CD8-positive, alpha-beta memory T cell (primary cell): ENCODE measurements at regions not wholly inside any gene's neighbourhood (a gene's known extent, or its start where the extent isn't known, plus 50 kb on each side); places are given as distances from the start of the nearest gene placed in this dataset.

ENCODE experiments used
- CTCF ChIA-PET: fragments of 350-600 bp; sonication (Branson Sonifier 250); formaldehyde crosslinking; loops from one replicate; lab custom pipeline; 2021; ENCODE audit warnings: antibody characterized with exemption; lab: Charles Lee
- POLR2A ChIA-PET: fragments of 350-600 bp; sonication (Branson Sonifier 250); formaldehyde crosslinking; loops from one replicate; lab custom pipeline; 2021; ENCODE audit warnings: antibody characterized with exemption; lab: Charles Lee
- DNase-seq, 5 donors: peaks; one replicate each; pipeline versions ENCODE4 v3.0.0 to v3.0.0-alpha.2; 2020 to 2022; ENCODE audit warnings: mixed read lengths in 1 of 5
- H3K27ac ChIP-seq: one replicate; pipeline ENCODE4 v1.7.0; 2013; ENCODE audit warnings: low read depth, mild to moderate bottlenecking, low read length, moderate library complexity
- H3K27me3 ChIP-seq: 2 replicates; pipeline ENCODE4 v1.7.0; 2013; ENCODE audit warnings: low read length, mild to moderate bottlenecking; ENCODE audit not compliant: insufficient read depth, poor library complexity, severe bottlenecking
- H3K36me3 ChIP-seq: 2 replicates; pipeline ENCODE4 v1.7.0; 2013; ENCODE audit warnings: mild to moderate bottlenecking, low read length, moderate library complexity; ENCODE audit not compliant: insufficient read depth
- H3K4me1 ChIP-seq: 2 replicates; pipeline ENCODE4 v1.7.0; 2013; ENCODE audit warnings: mild to moderate bottlenecking, low read length, moderate library complexity; ENCODE audit not compliant: insufficient read depth
- H3K4me3 ChIP-seq: 2 replicates; pipeline ENCODE4 v1.7.0; 2013; ENCODE audit warnings: mild to moderate bottlenecking, low read length
- H3K9me3 ChIP-seq: 2 replicates; pipeline ENCODE4 v1.7.0; 2013; ENCODE audit warnings: mild to moderate bottlenecking, low read length
- H3K27ac Mint-ChIP-seq, 8 donors: one replicate each; pipeline ENCODE4 v1.8.0; 2020 to 2021; ENCODE audit warnings: mixed read lengths in 8 of 8, mild to moderate bottlenecking in 6 of 8, inconsistent platforms in 3 of 8, moderate library complexity in 3 of 8
- H3K27me3 Mint-ChIP-seq, 2 donors: one replicate each; pipeline ENCODE4 v1.8.0; 2020 to 2021; ENCODE audit warnings: mixed read lengths in 2 of 2, mild to moderate bottlenecking in 1 of 2, moderate library complexity in 1 of 2
- H3K36me3 Mint-ChIP-seq, 3 donors: one replicate each; pipeline ENCODE4 v1.8.0; 2020 to 2021; ENCODE audit warnings: mixed read lengths in 3 of 3, inconsistent platforms in 1 of 3, mild to moderate bottlenecking in 1 of 3
- H3K4me1 Mint-ChIP-seq, 3 donors: one replicate each; pipeline ENCODE4 v1.8.0; 2020 to 2021; ENCODE audit warnings: mixed read lengths in 3 of 3, inconsistent platforms in 1 of 3, mild to moderate bottlenecking in 1 of 3
- H3K4me3 Mint-ChIP-seq, 7 donors: one replicate each; pipeline ENCODE4 v1.8.0; 2020 to 2021; ENCODE audit warnings: mixed read lengths in 7 of 7, mild to moderate bottlenecking in 6 of 7, moderate library complexity in 4 of 7, inconsistent platforms in 2 of 7
- H3K9me3 Mint-ChIP-seq, 5 donors: one replicate each; pipeline ENCODE4 v1.8.0; 2020 to 2022; ENCODE audit warnings: mixed read lengths in 5 of 5, mild to moderate bottlenecking in 3 of 5, moderate library complexity in 2 of 5, inconsistent platforms in 1 of 5

DNA sequence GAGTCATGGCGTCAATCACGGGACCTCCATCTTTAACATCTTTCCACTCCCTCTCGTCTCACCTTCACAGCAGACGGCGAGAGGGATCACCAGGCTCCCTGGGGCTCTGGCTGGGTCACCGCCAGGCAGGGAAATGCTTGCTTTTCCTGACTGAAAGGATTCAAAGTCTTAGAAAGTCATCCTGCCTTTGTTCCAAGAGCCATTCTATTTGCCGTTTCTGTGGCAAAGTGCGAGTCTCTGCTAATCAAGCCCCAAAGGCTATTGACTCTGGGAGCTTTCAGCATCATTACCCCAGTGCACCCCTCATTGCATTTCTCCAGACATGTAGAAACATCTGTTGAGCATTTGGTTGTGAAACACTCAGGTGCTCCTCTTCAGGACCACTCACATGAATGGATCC lies 69.6 kb downstream of the GSC start:
- no peaks in the 10 kb centered on the region for H3K4me1 ChIP-seq
- H3K36me3 Mint-ChIP-seq = no peaks in the 10 kb centered on the region
- no peak overlapping the region for H3K4me3 Mint-ChIP-seq
- no peak for DNase-seq
- ChIA-PET CTCF (no interaction called here), POLR2A (no interaction called here)
- H3K27ac ChIP-seq = no peak overlapping the region
- H3K4me1 Mint-ChIP-seq = no peaks in the 10 kb centered on the region
- no peak overlapping the region for H3K27ac Mint-ChIP-seq
- no peaks in the 10 kb centered on the region for H3K36me3 ChIP-seq
- H3K9me3 ChIP-seq = no peaks in the 10 kb centered on the region
- H3K4me3 ChIP-seq = no peak overlapping the region
- H3K9me3 Mint-ChIP-seq = no peaks in the 10 kb centered on the region
- H3K27me3 Mint-ChIP-seq = peaks cover 11 to 18% of the 10 kb centered on the region in 2 donors
- H3K27me3 ChIP-seq = no peaks in the 10 kb centered on the region

DNA sequence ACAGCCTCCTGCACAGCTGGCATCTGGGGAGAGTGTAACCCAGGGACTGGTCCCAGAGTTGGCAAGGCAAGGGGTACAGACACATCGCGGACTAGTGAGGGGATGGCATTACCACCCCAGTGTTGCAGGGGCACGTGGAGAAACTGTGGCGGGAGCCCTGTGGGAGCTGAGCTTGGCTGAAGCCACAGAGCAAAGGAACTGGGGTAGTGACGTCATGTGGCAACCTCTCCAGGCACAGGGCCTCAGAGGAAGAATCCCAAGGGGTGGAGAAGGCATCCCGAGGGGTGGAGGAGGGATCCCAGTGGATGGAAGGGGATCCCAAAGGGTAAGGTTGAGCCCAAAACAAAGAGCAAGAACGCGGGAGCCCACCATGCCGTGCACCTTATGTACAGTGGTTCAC lies 70.1 kb downstream of the GSC start:
- Mint-ChIP-seq H3K4me3 (peak overlapping the region in 1 of 7 donors; percentile 51), H3K27me3 (peaks cover 11 to 18% of the 10 kb centered on the region in 2 donors), H3K9me3 (no peaks in the 10 kb centered on the region), H3K27ac (no peak overlapping the region), H3K4me1 (no peaks in the 10 kb centered on the region), H3K36me3 (no peaks in the 10 kb centered on the region)
- DNase-seq = no peak
- H3K27me3 ChIP-seq = no peaks in the 10 kb centered on the region
- H3K36me3 ChIP-seq = no peaks in the 10 kb centered on the region
- CTCF ChIA-PET = no interaction called here
- H3K4me3 ChIP-seq = no peak overlapping the region
- H3K4me1 ChIP-seq = no peaks in the 10 kb centered on the region
- no peak overlapping the region for H3K27ac ChIP-seq
- no peaks in the 10 kb centered on the region for H3K9me3 ChIP-seq
- POLR2A ChIA-PET = no interaction called here

DNA sequence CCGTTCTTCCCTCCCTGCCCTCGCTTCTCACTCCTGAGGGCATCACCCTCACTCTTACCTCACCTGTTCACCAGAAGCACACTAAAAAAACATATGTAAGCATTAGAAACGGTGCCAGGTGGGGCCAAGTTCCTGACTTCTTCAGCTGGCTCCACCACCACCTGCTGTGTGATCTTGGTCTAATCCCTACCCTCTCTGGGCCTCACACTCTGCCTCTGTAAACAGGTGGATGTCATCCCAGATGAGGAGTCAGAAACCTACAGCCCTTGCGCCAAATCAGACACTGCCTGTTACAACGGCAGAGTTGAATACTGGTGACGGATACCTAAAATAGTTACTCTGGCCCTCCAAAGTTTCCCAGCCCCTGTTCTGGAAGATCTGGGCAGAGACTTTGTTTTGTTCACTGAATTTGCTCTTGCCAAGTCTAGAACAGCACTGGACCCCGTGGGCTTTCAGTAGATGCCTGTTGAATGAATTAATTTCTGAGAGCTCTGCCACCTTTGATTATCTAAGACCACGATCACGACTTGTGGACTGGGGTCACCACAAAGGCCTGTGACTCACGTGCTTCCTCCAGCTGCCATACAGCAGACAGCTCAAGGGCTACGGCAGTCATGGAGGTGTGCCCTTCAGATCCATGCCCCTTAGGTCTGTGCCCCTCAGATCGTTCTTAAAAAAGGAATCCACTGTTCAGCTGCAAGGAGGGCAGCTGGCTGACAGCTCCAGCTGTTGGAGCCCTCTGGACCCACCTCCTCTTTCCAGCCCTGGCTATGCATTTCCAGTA lies 71.9 kb downstream of the GSC start:
- CTCF ChIA-PET = interaction anchor here (1.4 to 1.5 kb wide), 2 partner anchors 8 to 9 kb away, joined by 4 read pairs; no protein-coding TSS in a partner anchor
- Histone ChIP-seq H3K4me3 (no peak overlapping the region), H3K27ac (no peak overlapping the region), H3K9me3 (no peaks in the 10 kb centered on the region), H3K27me3 (no peaks in the 10 kb centered on the region), H3K36me3 (no peaks in the 10 kb centered on the region), H3K4me1 (no peaks in the 10 kb centered on the region)
- DNase-seq = no peak
- no peaks in the 10 kb centered on the region for H3K4me1 Mint-ChIP-seq
- H3K4me3 Mint-ChIP-seq = no peak overlapping the region
- H3K27me3 Mint-ChIP-seq = peaks cover 11 to 18% of the 10 kb centered on the region in 2 donors
- no peaks in the 10 kb centered on the region for H3K36me3 Mint-ChIP-seq
- POLR2A ChIA-PET = no interaction called here
- H3K27ac Mint-ChIP-seq = no peak overlapping the region
- H3K9me3 Mint-ChIP-seq = no peaks in the 10 kb centered on the region

DNA sequence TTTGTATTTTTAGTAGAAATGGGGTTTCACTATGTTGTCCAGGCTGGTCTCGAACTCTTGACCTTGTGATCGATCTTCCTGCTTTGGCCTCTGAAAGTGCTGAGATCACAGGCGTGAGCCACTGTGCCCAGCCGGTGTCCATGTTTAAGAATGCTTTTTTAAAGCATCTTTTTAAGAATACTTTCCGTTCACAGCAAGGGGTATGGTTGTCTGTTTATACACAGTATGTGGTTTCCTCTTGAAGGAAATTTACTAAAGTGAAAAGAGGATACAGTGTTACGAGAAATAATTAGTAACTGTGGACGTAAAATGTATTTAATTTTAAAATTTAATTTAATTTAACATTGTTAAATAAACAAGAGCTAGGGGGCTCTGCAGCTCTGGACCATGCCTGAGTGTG lies 73.4 kb downstream of the GSC start:
- CTCF ChIA-PET = no interaction called here
- H3K4me1 ChIP-seq = no peaks in the 10 kb centered on the region
- no peaks in the 10 kb centered on the region for H3K9me3 Mint-ChIP-seq
- no peaks in the 10 kb centered on the region for H3K36me3 Mint-ChIP-seq
- no peak overlapping the region for H3K27ac Mint-ChIP-seq
- no peak overlapping the region for H3K4me3 ChIP-seq
- POLR2A ChIA-PET = no interaction called here
- DNase-seq = no peak
- no peaks in the 10 kb centered on the region for H3K4me1 Mint-ChIP-seq
- H3K27me3 ChIP-seq = no peaks in the 10 kb centered on the region
- peaks cover 8 to 21% of the 10 kb centered on the region in 2 donors for H3K27me3 Mint-ChIP-seq
- no peaks in the 10 kb centered on the region for H3K9me3 ChIP-seq
- no peak overlapping the region for H3K27ac ChIP-seq
- H3K36me3 ChIP-seq = no peaks in the 10 kb centered on the region
- no peak overlapping the region for H3K4me3 Mint-ChIP-seq

DNA sequence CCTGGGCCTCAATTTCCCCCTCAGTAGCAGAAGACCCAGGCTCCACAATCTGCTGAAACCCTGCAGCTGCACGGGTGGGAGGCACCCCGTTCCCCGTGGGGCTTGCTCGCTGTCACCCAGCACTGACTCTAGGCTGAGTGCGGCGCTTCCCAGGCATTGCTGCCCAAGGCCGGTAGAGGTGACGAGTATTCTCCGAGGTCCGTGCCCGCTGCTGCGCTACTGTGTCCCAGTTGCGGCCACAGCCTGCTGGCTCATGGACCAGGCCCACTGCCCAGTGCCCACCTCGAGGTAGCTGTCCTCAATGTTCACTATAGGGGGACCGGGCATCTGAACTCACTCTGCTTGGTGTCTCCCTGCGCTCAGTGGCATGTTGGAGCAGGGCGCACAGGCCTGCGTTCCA lies 74.7 kb downstream of the GSC start:
- Mint-ChIP-seq H3K9me3 (no peaks in the 10 kb centered on the region), H3K27ac (no peak overlapping the region), H3K4me3 (no peak overlapping the region), H3K4me1 (peaks cover 0 to under 1% (median 0%) of the 10 kb centered on the region in 3 donors), H3K36me3 (no peaks in the 10 kb centered on the region), H3K27me3 (peaks cover 8 to 24% of the 10 kb centered on the region in 2 donors)
- ChIA-PET POLR2A (no interaction called here), CTCF (no interaction called here)
- Histone ChIP-seq H3K4me1 (no peaks in the 10 kb centered on the region), H3K27me3 (no peaks in the 10 kb centered on the region), H3K4me3 (no peak overlapping the region), H3K27ac (no peak overlapping the region), H3K36me3 (no peaks in the 10 kb centered on the region), H3K9me3 (no peaks in the 10 kb centered on the region)
- DNase-seq = no peak

DNA sequence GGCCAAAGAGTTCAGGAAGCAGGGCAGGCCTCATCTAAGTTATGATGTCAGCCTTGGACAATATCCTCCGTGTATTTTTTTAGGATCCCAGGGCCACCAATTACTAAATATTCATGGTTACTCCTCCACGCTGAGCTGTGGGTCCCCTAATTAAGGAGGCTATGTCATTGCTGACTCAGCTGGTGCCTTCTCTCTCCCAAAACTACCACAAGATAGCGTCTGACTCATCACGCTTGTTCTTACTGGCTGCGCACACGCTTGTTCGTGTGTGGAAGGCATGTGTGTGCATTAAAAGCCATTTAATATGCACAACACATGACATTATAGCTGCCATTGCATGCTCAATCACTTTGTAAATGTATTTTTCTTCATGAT lies 78.3 kb downstream of the GSC start:
- Mint-ChIP-seq H3K4me3 (no peak overlapping the region), H3K27me3 (peaks cover 2 to 26% of the 10 kb centered on the region in 2 donors), H3K9me3 (no peaks in the 10 kb centered on the region), H3K36me3 (no peaks in the 10 kb centered on the region), H3K27ac (no peak overlapping the region), H3K4me1 (peaks cover 0 to 6% (median 0%) of the 10 kb centered on the region in 3 donors)
- no peak overlapping the region for H3K4me3 ChIP-seq
- no peak for DNase-seq
- POLR2A ChIA-PET = no interaction called here
- no peaks in the 10 kb centered on the region for H3K9me3 ChIP-seq
- H3K27ac ChIP-seq = no peak overlapping the region
- peaks cover 3% of the 10 kb centered on the region for H3K27me3 ChIP-seq
- no peaks in the 10 kb centered on the region for H3K36me3 ChIP-seq
- CTCF ChIA-PET = no interaction called here
- no peaks in the 10 kb centered on the region for H3K4me1 ChIP-seq

DNA sequence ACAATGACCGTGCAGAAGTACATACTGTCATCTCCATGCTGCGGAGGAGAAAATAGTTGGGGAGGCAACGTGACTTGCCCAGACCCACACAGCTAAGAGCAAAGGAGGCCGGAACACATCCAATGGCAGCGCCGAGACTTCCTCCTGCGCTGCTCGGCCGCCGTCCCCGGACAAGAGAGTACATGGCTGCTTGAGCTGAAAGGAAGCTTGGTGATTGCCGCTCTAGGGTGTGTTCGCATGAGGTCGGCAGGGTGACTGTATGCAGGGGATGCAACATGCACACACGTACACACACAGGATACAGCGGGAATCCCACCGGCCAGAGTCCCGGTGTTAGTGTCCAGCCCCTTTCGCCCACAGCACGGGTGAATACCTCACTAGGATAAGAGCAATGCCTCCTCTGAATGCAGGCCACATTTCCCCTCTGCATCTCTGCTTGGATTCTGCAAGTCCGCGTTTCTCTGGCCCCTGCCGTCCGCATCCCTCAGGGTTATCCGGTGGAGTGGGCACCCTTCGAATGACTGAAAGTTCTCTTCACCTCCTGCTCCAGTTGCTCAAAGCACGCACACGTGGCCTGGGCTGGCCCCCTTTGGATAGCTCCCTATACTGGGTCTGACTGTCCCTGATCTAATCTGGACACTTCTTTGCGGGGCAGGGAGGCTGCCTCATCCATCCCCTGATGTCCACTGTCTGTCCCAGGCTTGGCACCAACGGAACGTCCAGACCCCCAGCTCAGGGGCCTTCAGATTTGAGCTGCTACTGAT lies 78.8 kb downstream of the GSC start:
- Mint-ChIP-seq H3K27me3 (peaks cover 2 to 26% of the 10 kb centered on the region in 2 donors), H3K4me3 (no peak overlapping the region), H3K9me3 (no peaks in the 10 kb centered on the region), H3K27ac (no peak overlapping the region), H3K36me3 (no peaks in the 10 kb centered on the region), H3K4me1 (peaks cover 0 to 6% (median 0%) of the 10 kb centered on the region in 3 donors)
- ChIA-PET CTCF (interaction anchor here (1.0 kb wide), 1 partner anchor 11 kb away, joined by 3 read pairs; no protein-coding TSS in a partner anchor), POLR2A (no interaction called here)
- Histone ChIP-seq H3K9me3 (no peaks in the 10 kb centered on the region), H3K36me3 (no peaks in the 10 kb centered on the region), H3K4me1 (no peaks in the 10 kb centered on the region), H3K27me3 (peaks cover 3% of the 10 kb centered on the region), H3K4me3 (no peak overlapping the region), H3K27ac (no peak overlapping the region)
- DNase-seq = no peak

DNA sequence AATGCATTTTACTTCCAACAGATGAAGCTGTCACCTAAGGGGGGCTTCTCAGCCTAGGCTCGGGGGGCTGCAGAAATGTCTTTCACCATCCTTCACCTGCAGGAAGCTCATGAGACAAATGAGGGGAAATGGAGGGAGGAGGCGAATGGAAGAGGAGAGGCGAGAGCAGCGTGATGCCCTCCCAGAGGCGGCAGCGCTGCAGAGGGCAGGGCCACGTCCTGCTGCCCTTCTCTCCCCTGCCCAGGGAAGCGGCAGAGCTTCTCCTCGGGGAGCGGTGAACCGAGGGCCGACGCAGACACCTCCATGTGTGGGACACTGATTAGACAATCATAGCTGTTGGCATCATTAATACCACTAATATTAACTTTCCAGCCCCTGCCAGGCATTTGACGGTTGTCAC lies 78.3 kb downstream of the SERPINA3 start:
- no peak for DNase-seq
- no peaks in the 10 kb centered on the region for H3K36me3 Mint-ChIP-seq
- H3K27ac ChIP-seq = no peak overlapping the region
- H3K4me1 Mint-ChIP-seq = peaks cover 0 to 6% (median 0%) of the 10 kb centered on the region in 3 donors
- CTCF ChIA-PET = interaction anchor here (1.0 kb wide), 2 partner anchors 8 to 12 kb away, joined by 3 to 4 read pairs; no protein-coding TSS in a partner anchor
- H3K4me3 Mint-ChIP-seq = no peak overlapping the region
- no peak overlapping the region for H3K4me3 ChIP-seq
- peaks cover 2 to 26% of the 10 kb centered on the region in 2 donors for H3K27me3 Mint-ChIP-seq
- H3K27me3 ChIP-seq = peaks cover 3% of the 10 kb centered on the region
- H3K9me3 Mint-ChIP-seq = no peaks in the 10 kb centered on the region
- no peaks in the 10 kb centered on the region for H3K9me3 ChIP-seq
- H3K4me1 ChIP-seq = no peaks in the 10 kb centered on the region
- no peaks in the 10 kb centered on the region for H3K36me3 ChIP-seq
- H3K27ac Mint-ChIP-seq = no peak overlapping the region
- POLR2A ChIA-PET = no interaction called here
